ENCODE measurements at regions not wholly inside any gene's neighbourhood (a gene's known extent, or its start where the extent isn't known, plus 50 kb on each side); places are given as distances from the start of the nearest gene placed in this dataset.

DNA sequence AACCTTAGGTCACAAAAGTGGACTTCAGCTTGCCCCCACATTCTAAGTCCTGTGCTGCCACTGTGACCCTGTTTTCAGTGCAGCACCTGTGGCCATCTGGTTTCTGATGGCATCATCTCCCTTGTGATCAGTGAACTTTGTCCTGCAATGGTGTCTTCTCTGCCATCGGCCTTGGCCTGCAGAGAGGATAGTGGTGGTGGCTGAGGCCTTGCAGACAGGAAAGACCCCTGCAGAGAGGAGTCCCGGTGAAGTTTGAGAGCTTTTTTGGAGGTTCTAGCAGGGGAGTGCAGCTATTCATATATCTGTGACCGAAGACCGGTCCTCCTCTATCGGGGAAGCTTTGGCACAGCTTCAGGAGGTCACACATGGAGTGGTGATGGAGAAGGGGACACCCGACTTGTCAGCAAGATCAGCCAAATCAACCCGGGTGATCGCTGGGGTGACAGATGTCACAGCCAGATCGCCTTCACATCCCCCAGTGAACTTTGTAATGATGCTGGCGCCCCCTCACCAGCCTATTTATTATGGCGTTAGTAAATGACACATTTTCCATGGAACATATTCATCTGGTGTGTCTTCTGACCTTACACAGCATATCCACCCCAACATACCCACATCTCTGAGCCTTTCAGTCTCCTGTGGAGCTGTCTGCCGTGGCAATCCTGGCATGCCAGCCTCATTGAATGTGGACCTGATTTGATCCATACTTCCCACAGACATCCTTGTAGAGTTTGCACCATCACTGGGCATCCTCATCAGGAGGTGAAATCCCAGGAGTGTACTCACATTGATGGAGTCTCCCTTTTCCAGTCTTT lies 136.1 kb downstream of the PAPOLA start:
- no peak for ATAC-seq

DNA sequence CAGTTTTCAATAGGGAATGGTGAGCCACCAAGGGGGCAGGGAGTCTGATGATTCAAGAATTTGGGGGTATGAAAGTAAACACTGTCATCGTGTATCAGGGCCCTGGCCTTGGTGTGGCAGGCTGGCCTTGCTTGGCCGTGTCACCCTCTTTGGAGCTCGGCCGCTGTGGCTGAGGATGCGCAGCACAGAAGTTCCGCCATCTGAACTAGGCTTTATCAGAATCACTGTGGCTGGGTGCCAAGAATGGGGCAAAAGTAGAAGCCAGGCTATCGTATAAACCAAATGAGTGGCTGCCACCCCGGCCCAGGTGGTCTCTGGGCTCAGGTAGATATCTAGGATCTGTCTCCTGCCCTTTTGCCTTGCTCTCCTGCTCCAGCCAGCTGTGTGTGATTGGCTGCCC lies 137.4 kb downstream of the PAPOLA start:
- ATAC-seq: no peak

DNA sequence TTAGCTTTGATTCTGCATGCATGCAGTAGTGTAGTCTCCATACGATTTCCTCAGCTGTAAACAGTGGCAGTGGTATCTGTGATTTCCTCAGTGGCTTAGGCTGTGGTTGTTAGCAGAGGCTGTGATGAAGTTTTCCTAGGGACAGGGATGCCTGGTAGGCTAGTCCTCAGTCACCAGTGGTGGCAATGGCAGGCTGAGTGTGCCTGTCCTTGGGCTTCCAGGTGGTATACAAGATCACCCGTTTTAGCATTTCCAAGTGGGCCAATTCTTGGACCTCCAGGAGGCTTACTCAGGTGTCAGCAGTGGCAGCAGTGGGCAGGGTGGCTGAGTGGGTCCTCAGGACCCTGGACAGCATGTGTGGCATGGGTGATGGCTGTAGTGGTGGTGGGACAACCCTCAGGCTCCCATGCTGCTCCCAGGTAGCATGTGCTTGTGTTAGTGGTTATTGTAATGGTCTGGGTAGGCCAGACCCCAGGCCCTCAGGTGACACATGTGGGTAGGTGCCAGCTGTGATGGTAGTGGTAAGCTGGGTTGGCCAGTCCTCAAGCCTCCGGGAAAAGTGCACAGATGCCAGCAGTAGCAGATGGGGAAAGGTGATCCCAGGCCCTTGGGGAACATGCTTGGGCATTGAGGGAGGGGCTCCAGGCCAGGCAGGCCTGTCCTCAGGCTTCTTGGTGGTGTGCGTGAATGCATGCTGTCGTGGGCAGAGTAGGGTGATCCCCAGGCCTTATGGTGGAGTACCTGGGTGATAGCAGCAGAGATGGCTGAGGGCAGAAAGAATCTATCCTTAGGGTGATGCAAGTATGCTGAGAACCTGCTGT lies 146.5 kb downstream of the PAPOLA start:
- ATAC-seq: no peak

DNA sequence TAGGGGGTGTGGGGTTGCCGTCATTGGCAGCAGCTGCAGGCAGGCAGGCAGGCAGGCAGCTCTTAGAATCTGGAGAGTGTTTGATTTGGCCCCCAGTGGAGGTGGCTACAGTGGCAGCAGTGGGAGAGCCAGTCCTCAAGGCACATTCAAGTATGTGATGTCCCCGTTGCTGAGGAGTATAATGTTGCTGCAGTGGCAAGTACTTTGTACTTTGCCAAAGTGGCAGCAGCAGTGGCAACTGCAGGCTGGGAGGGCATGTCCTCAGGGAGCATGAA lies 147.1 kb downstream of the PAPOLA start:
- no peak for ATAC-seq

DNA sequence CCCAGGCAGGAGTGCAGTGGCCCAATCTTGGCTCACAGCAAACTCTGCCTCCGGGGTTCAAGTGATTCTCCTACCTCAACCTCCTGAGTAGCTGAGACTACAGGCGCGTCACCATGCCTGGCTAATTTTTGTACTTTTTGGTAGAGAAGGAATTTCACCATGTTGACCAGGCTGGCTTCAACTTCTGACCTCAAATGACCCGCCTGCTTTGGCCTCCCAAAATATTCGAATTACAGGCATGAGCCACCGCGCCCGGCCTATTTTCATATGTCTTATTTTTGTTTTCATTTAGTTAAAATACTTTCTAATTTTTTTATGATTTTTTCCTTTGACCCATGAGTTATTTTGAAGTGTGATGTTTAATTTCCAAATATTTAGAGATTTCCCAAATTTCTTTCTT lies 143.6 kb upstream of the VRK1 start:
- no peak for ATAC-seq

DNA sequence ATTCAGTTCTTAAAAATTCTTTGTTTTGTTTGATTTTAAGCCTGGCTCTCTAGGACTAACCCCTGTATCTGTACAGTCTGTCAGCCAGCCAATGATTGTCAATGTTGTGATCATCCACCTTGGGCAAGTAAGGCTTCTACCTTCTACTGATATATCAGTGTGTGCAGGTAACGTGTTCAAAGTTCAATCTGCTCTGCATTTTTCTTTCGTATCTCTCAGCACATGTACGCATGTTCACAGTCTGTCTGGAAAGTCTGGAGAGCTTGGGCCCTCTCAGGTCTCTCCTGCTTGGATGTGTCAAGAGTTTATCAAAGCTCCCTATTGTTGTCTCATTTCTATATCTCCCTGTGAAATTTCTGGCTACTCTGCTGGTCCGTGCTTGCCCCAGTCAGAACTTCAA lies 138.6 kb upstream of the VRK1 start:
- no peak for ATAC-seq

DNA sequence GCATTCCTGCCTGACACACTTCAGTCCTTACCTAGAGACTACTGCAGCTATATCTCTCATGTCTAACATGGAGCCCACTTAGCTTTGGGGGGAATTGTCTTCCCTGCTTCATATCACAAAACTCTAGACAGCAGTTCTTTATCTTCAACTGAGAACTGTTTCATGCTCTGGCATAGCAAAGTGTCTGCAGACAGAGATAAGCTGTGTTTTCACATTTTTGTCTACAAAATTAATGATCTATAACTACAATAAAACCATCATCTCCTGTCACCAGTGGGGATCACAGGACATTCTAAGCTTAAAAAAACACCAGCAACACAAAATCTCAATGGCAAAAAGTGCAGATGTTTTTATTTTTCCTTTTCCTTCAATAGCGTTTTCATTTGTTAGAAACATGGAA lies 137.1 kb upstream of the VRK1 start:
- ATAC-seq: no peak

DNA sequence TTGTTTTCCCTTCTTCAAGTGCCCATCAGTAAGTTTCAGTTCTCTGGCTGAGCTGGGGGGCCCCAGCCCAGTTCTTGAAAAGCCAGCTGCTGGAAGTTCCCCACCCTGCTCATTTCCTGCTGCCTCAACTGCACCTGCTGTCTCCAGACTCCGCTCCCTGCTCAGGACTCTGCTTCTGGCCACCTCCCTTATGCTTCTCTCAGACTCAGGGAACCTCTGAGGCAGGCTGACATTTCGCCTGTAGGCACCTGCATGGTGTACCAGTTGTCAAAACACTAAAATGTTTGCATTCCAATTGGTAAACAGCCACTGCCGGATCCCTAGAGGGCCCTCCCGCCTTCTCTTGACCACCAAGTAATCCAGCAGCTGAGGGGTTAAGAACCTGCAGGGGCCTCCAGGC lies 136.5 kb upstream of the VRK1 start:
- ATAC-seq: no peak

DNA sequence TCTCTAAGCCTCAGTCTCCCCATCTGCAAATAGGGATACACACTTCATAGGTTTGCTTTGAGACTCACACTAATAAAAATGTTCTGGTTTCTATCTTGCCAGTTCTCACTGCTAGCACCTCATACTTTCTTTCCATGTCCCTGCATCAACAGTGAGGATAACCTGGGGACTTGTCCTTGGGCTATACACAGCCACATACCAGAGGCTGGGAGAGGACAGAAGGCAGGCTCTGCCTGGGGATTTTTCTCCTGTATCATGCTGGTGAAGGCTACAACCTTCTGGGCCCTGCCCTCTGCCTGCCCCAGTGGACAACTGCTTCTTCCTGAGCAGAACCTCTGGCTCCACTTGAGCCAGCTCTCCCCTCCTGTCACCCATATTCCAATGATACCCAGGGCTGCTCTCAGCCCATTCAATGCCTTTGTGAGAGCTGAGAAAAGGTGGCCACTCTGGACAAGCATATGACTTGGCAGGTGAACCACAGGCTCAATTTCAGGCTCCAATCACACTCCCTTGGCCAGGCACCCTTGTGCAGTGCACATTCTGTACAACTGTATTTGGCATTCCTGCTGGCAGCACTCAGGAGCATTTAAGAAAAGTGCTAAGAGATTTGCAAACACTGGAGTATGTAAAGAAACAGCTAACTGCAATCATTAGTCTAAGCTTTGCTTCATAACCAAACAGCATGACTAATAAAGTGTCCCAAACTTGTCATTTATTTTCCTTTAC lies 135.8 kb upstream of the VRK1 start:
- no peak for ATAC-seq

DNA sequence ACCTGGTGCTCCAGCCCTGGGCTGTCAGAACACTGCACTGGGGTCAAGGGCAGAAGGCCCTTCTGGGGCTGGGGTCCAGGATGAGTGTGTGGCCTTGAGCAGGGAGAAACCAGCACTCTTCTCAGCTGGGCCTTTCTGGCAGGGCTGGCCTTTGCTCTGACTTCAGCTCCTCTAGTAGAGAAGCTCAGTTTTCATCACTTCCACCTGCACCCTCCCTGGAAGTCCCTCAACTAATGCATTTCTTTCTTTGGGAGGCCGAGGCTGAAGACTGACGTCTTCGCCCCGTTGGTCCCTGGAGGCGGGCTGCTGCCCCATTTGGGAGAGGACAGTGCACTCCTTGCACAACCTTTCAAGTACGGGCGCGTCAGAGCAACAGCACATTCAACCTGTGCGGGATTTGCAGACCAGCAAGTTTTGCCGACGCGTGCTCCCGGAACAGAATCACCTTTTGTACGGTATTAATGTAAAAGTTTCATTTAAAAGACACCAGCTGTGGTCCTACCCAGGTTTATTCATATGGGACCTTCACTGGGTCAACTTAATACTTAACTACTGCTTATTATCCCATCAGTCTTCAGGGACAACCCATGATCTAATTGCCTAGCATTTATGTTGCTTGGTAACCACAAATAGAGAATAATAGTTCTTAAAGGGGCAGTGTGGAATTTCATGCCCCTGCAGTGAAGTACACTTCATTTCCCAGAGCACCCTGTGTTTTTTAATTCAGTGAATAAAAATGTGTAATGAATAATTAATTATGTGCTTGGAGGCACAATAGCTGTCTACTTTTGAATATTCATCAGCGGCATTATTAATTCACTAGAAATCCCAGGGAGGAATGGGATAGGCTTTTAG lies 134.8 kb upstream of the VRK1 start:
- no peak for ATAC-seq

DNA sequence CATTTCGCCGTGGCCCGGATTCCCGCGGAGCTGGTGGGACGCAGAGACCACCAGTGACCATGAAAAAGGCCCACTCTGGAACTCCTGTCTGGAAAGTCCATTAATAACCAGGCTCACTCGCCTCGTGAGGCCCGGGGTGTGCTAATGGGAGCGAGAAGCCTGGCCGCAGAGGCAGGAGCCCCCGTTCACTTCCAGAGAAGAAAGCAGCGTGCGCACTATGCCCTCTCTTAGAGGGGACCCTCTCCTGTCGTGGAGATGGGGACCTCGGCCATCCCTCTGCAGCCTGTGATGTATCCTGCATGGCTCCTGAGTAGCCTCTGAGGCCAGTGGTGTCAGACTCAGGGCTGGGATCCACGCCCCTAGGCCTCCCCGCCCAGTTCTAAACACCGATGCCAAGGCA lies 134.1 kb upstream of the VRK1 start:
- no peak for ATAC-seq

DNA sequence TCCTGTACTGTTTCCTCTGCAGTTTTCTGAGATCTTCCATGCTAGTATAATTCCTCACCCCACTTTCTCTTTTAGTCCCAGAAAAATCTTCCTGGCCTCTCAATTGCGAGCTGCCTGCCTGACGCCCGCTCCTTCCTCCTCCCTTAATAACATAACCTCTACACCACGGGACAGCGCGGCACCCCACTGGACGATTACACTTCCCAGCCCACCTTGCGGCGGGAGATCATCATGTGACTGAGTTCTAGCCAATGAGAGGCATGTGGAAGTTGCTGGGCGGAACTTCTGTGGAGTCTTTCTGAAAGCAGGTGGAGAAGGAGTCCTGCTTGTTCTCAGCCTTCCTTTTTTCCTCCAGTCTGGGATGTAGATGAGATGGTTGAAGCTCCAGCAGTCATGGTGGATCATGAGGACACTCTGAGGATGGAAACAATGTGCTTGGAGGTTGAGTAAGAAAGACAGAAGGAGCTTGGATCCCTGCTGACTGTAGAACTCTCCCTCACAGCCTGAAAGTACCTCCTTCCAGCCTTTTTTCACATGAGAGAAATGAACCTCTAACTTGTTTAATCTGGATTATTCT lies 133.6 kb upstream of the VRK1 start:
- no peak for ATAC-seq

DNA sequence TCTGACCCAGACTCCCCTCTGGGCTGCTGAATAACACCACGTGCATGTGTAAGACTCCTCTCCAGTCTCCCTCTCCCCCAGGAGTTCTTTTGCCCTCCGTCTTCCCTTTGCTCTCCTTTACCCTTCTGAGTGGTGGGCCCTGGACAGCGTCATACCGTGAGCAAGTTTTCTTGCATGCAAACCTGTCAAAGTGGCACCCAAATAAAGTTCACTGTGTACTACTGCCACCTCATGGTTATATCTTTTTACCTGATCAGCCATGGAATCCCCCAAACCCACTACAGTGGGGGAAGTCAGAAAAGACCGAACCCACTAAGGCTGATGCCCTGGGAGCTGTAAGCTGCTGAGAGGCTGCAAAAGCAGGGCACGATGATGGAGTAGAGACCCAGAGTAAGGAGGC lies 131.1 kb upstream of the VRK1 start:
- ATAC-seq: no peak

DNA sequence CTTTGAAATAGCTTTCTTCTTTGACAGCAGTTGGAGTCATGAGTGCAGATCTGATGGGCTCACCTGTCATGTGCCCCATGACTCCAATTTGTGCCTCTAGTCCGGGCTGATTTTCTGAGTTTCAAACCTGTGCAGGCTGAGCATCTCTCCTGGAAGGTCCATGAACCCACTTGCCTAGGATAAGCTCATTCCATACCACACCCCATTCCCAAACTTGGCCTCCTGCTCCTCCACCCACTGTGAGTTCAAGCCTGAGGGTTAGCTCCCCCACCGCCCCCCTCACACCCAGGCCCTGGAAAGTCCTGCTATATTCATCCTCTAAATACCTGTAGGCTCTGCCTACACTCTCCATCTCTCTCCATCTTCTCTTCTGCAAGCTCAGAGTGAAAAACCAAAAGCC lies 126.8 kb upstream of the VRK1 start:
- ATAC-seq: no peak

DNA sequence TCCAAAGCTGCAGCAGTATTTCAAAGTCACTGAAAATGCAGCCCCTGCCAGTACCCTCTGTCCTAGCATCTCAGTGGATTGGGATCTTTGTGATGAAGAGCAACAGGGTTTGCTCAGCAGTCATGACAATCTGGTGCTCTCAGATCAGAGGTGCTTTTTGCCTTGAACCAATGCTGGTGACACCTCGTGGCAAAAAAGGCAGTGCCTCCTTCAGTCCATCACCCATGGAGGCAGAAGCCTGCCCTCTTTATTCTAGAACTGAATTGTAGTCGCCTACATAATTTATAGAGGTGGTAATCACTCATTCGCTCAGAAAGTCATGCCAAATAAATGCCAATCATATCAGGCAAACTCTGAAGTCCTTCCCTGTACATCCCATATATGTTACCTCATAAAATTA lies 126.0 kb upstream of the VRK1 start:
- ATAC-seq: no peak

DNA sequence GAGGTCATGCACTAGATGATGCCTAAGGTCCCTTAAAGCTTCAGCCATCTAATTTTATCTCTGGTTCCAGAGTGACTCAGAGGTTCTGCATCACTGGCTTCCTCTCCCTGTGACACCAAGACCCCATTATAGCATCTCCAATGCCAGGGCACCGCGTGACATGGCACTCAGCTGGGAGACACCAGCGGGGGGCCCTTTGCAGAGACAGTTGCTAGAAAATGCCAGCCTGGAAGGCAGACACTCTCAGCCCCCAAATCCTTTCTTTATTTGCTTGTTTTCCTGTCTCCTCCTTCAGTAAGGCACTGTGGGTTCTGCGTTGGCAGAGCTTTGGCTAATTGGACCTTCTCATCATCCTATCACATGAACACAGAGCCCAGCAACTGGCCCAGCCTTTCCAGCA lies 123.5 kb upstream of the VRK1 start:
- ATAC-seq: no peak

DNA sequence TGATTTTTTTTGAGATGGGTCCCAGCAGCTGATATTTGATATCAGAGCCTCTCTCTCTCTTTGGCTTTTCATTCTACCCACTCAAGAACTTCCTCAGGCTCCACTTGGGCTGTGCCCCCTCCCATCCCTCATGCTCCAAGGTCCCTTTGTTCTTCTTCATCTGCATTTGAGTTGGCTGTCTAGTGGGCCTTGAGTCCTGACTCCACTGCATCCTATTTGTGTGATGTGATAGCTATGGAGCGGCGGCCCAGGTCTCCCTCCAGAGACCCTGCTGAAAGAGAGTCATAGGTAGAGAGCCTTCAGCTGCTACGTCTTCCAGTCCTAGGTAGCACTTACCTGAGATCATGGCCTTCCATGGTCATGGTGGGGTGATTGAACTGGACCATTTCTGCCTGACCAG lies 123.1 kb upstream of the VRK1 start:
- ATAC-seq: no peak

DNA sequence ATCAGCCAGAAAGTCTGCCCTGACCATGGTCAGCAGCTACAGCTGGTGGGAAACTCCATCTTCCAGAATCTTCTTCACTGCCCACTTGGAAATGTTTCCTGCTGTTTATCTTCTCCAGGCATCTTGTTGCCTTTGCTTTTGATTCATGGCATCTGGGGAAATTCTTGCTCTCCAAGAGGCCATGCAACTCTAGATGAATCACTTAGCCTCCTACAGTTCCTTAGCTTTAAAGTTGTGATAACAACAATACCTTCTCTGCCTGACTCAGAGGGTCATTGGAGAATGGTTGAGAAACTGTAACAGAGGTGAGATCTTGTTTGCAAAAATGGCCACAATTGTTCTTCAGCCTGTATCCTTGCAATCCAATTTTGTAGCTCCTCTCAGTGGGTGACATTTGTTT lies 121.0 kb upstream of the VRK1 start:
- ATAC-seq: no peak

DNA sequence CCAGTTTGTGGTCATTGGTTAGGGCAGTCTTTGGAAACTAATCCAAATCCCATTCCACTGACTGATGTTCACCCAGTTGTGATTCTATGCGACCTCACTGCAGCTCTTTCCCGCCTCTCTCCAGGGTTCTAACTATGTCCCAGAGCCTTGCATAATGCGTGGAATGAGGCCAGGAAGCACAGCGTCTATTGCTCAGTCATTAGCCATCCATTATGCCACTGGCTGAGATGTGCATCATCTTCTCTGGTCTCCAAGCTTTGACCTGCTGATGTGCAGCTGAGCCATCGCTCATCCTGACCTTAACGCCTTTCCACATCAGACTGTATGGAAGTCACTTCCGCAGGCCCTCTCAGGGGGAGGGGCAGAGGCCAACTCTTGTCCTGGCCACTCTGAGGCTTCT lies 115.4 kb upstream of the VRK1 start:
- ATAC-seq: no peak

DNA sequence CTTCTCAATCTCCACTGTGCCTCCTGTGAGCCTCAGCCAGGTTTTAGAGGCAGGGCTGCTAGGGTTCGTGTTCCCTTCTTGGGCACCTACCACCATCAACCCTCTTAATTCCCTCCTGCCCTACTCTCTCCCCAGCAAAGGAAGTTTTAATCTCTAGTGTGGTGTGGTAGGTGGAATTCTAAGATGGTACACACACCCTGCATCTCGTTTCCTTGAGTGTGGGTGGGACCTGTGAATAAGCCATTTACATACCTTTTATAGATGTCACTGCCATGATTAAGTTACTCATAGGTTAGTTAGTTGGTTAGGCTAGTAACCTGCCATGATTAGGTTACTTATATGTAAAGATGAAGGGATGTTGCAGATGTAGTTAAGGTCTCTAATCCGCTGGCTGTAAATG lies 114.8 kb upstream of the VRK1 start:
- ATAC-seq: no peak

DNA sequence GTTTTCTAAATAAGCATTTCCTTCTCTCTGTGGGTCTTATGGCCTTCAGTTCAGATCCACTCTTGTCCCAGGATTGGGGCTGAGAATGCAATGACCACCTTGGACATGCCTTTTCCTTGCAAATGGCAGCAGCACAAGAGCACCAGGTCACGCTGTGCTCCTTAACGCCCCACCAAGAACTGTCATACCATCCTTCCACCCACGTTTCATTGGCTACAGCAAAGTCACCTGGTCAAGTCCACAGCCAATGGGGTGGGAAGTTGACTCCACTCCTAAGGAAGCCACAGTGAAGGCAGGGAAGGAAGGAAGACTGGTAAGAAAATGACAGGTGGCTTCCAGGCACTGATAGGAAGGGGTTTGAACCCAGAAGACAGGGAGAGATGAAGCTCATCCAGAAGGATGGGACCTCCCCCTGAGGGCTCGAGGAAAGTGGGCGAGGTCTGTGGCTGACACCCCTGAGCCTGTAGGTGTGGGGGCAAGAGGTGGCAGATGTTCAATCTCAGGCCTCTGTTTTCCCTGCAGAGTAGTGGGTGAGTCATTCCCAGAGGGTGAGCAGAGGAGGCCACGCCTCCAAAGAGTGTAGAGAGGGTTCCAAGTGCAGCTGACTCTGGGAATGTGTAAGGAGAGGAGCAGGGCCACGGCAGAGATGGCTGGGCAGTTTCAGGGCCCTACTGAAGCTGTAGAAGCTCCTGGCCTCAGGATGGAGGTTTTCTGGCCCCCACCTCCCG lies 113.5 kb upstream of the VRK1 start:
- ATAC-seq: no peak

DNA sequence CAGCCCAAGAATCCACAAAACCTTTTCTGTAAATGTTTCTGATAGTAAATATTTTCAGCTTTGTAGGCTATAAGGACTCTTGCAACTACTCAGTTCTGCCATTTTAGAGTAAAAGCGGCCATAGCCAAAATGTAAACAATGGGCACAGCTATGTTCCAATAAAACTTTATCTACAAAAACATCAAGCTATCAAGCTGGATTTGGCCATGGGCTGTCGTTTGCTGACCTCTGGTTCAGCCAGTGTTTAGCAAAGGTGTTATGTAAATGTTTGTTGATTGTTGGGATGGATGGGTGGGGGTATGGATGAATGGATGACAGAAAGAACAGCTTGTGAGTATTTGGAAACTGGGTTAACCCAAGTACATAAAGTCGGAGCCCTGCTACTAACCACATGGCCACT lies 111.1 kb upstream of the VRK1 start:
- no peak for ATAC-seq
